Heart left ventricle (tissue), 16 donors: ENCODE measurements at regions not wholly inside any gene's neighbourhood (a gene's known extent, or its start where the extent isn't known, plus 50 kb on each side); places are given as distances from the start of the nearest gene placed in this dataset.
"Not testable (repeated sequence)": the region's sequence is repeated elsewhere in the genome, so short reads cannot be mapped to it uniquely, and the experiment has no call there.

Source experiments
- ATAC-seq, 4 donors: fragments of 200-7000 bp; cut with Tn5 transposase; one replicate each; pipeline ENCODE4 v1.9.1; 2020 to 2022; ENCODE audit warnings: moderate library complexity in 4 of 4, mild to moderate bottlenecking in 3 of 4, moderate number of reproducible peaks in 1 of 4
- DNase-seq, 5 donors: peaks; one replicate each; pipeline ENCODE4 v3.0.0-alpha.2; 2020
- H3K27ac ChIP-seq, 12 donors: fragments of 200-600 bp; sonication (generic) in 4 of 12; one replicate each; pipeline versions ENCODE4 v1.5.0 to v1.8.0; 2016 to 2022; ENCODE audit warnings: mild to moderate bottlenecking in 2 of 12
- H3K27me3 ChIP-seq, 9 donors: fragments of 200-600 bp; sonication (generic) in 2 of 9; one replicate each; pipeline versions ENCODE4 v1.5.1 to v1.8.0; 2016 to 2022; ENCODE audit warnings: mild to moderate bottlenecking in 3 of 9
- H3K36me3 ChIP-seq, 9 donors: fragments of 200-600 bp; sonication (generic) in 2 of 9; one replicate each; pipeline versions ENCODE4 v1.5.0 to v1.8.0; 2018 to 2022; ENCODE audit warnings: mild to moderate bottlenecking in 2 of 9
- H3K4me1 ChIP-seq, 12 donors: fragments of 200-600 bp; sonication (generic) in 4 of 12; one replicate each; pipeline versions ENCODE4 v1.5.0 to v1.8.0; 2016 to 2022; ENCODE audit warnings: mild to moderate bottlenecking in 3 of 12
- H3K4me3 ChIP-seq, 12 donors: fragments of 200-600 bp; sonication (generic) in 4 of 12; one replicate each; pipeline versions ENCODE4 v1.5.0 to v1.8.0; 2017 to 2022; ENCODE audit warnings: mild to moderate bottlenecking in 9 of 12, moderate library complexity in 4 of 12
- H3K9me3 ChIP-seq, 12 donors: fragments of 200-600 bp; sonication (generic) in 4 of 12; one replicate each; pipeline versions ENCODE4 v1.5.0 to v1.8.0; 2016 to 2022; ENCODE audit warnings: mild to moderate bottlenecking in 1 of 12
- CTCF ChIP-seq, 12 donors: fragments of 200-600 bp; sonication (generic) in 4 of 12; IDR thresholded peaks; one replicate each; pipeline versions ENCODE4 v1.5.0 to v1.8.0; 2018 to 2022; ENCODE audit warnings: antibody characterized with exemption in 12 of 12, mild to moderate bottlenecking in 5 of 12
- POLR2A ChIP-seq, 2 donors: fragments of 450-650 bp; IDR thresholded peaks; one replicate each; pipeline ENCODE4 v1.6.1; 2017; ENCODE audit warnings: antibody characterized with exemption in 2 of 2, mild to moderate bottlenecking in 2 of 2, moderate library complexity in 2 of 2
- WGBS, 4 donors: extraction: QIAGEN DNeasy Blood & Tissue Kit in 2 of 4; methylation state at CpG; one replicate each; pipeline versions ENCODE4 v1.1.5 to v1.1.7; 2013 to 2018; 5-methylcytosine and 5-hydroxymethylcytosine counted together
- intact Hi-C, 10 donors: fragments of 100-400 bp; cut with DNase I; formaldehyde crosslinking; loops; one replicate each; pipeline versions ENCODE4 v1.11.1 to v1.14.2; 2022
- donor health status: ischemic (EF 13 %, LVEDD 7.1; RV severe dilation, severe dysfunction).
- donor health status: healthy with polysubstance abuse.
- donor health status: DM: no; HTN: yes; CAD: no.
- donor health status: DM: no; HTN: no; CAD: no.
- donor health status: ischemic (EF 25% LVEDD 6.9; RV normal size, moderate dysfunction).
- donor health status: ischemic (EF 25% LVEDD 5.7; RV mildly dilated, moderate dysfunction).
- donor health status: healthy.
- donor health status: DM: yes; HTN: yes; CAD: no.
- donor health status: ischemic (EF 35%, LVEDD 5.7; RV mildly dilated, moderate dysfunction).
- donor health status: nonischemic (EF 11% LVEDD 7.7; RV severe dilation, severe dysfunction).
- donor health status: DM: yes; HTN: yes; CAD: no.
- donor health status: PGD.
- donor health status: ischemic (EF 29% LVEDD 5.4; RV normal size, mild dysfunction).
- donor health status: nonischemic (EF 23%, LVEDD 6.1; RV moderate dilation, normal function).

DNA sequence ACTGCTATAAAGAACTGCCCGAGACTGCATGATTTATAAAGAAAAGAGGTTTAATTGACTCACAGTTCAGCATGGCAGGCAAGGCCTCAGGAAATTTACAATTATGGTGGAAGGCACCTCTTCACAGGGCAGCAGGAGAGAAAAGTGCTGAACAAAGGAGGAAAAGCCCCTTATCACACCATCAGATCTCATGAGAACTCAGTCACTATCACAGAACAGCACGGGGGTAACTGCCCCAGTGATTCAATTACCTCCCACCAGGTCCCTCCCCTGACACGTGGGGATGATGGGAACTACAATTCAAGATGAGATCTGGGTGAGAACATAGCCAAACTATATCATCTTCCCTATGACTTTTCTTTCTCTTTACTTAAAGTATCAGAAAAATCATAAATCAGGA is 104.0 kb upstream of the SYN3 start:
- 37 to 51% (median 39%) methylated on average over 3 of the region's 3 CpGs for WGBS, 4 donors
- Histone ChIP-seq H3K4me3 (no peak overlapping the region), H3K9me3 (no peaks in the 10 kb centered on the region), H3K27me3 (no peaks in the 10 kb centered on the region), H3K36me3 (no peaks in the 10 kb centered on the region), H3K27ac (no peak overlapping the region), H3K4me1 (no peaks in the 10 kb centered on the region)
- DNase-seq (no peak), ATAC-seq (no peak)
- TF ChIP-seq CTCF (IDR thresholded peaks at IDR 0.05) (no peak), POLR2A (IDR thresholded peaks at IDR 0.05) (no peak)
- intact Hi-C loops = no loop called here

- no peak overlapping the region for H3K27ac ChIP-seq
- no peaks in the 10 kb centered on the region for H3K36me3 ChIP-seq
- no peak overlapping the region for H3K4me3 ChIP-seq
- H3K9me3 ChIP-seq = peaks cover 0 to 7% (median 0%) of the 10 kb centered on the region in 12 donors
- no peaks in the 10 kb centered on the region for H3K27me3 ChIP-seq
- no peak for DNase-seq
- no peaks in the 10 kb centered on the region for H3K4me1 ChIP-seq
- intact Hi-C loops = no loop called here
- TF ChIP-seq POLR2A (IDR thresholded peaks at IDR 0.05) (no peak), CTCF (IDR thresholded peaks at IDR 0.05) (no peak)
- WGBS, 4 donors = 83 to 100% (median 96%) methylated on average over 1 of the region's 1 CpG
- no peak for ATAC-seq
These were observed 102.3 kb upstream of the SYN3 start for GRCh38 chr22:33160525-33160924.

GRCh38 chr22:33154967-33155366 is 96.8 kb upstream of the SYN3 start:
- H3K9me3 ChIP-seq = peaks cover 0 to 20% (median 3%) of the 10 kb centered on the region in 12 donors
- DNase-seq, H3K27me3 ChIP-seq, H3K27ac ChIP-seq, intact Hi-C loops, ATAC-seq, H3K4me1 ChIP-seq, H3K36me3 ChIP-seq, H3K4me3 ChIP-seq: not testable (repeated sequence)
- WGBS, 4 donors = 33 to 61% (median 55%) methylated on average over 1 of the region's 1 CpG

DNA sequence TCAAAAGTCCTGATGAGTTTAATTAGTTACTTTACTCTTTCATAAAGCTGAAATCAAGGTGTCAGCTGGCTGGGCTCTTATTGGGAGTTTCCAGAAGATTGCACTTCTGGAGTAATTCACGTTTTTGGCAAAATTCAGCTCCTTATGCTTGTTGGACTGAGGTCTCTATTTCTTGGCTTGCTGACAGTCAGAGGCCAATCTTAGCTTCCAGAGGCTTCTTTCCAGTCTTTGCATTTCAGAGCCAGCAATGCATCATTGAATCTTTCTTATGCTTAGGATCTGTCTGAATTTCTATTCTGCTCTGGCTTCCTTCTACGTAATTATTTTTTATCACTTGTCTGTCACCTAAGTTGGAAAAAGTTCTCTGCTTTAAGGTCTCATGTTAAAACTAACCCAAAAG is 91.4 kb upstream of the SYN3 start:
- intact Hi-C loops = no loop called here
- Histone ChIP-seq H3K9me3 (peaks cover 0 to 4% (median 0%) of the 10 kb centered on the region in 12 donors), H3K27ac (no peak overlapping the region), H3K36me3 (no peaks in the 10 kb centered on the region), H3K27me3 (no peaks in the 10 kb centered on the region), H3K4me3 (no peak overlapping the region), H3K4me1 (no peaks in the 10 kb centered on the region)
- 47 to 56% (median 51%) methylated on average over 2 of the region's 2 CpGs for WGBS, 4 donors
- ATAC-seq = no peak
- TF ChIP-seq CTCF (IDR thresholded peaks at IDR 0.05) (no peak), POLR2A (IDR thresholded peaks at IDR 0.05) (no peak)
- no peak for DNase-seq

GRCh38 chr22:33144721-33145120 is 86.5 kb upstream of the SYN3 start:
- H3K9me3 ChIP-seq = no peaks in the 10 kb centered on the region
- no peaks in the 10 kb centered on the region for H3K27me3 ChIP-seq
- H3K4me1 ChIP-seq = no peaks in the 10 kb centered on the region
- H3K4me3 ChIP-seq = no peak overlapping the region
- 70 to 90% (median 75%) methylated on average over 1 of the region's 1 CpG for WGBS, 4 donors
- ATAC-seq = no peak
- no peak overlapping the region for H3K27ac ChIP-seq
- no peaks in the 10 kb centered on the region for H3K36me3 ChIP-seq
- DNase-seq = no peak
- intact Hi-C loops = no loop called here
- TF ChIP-seq CTCF (IDR thresholded peaks at IDR 0.05) = no peak
- TF ChIP-seq POLR2A (IDR thresholded peaks at IDR 0.05) = no peak
